ENCODE measurements at regions not wholly inside any gene's neighbourhood (a gene's known extent, or its start where the extent isn't known, plus 50 kb on each side); places are given as distances from the start of the nearest gene placed in this dataset.

DNA sequence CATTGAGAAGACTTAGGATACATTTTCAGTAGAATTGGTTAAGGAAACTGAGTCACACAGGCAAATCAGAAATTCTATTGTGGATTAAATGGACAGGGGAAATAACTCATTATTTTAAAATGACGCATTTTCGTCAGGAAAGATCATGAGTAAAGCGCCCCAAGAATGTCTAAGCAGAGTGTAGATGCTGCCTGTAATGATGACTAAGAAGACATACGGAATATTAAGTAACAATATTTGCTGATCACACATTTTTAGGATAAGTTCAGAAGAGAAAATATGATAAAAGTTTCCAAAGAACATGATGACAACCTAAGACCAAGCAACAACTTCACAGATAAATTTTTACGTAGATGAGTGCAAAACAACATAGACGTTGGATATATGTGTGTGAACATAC lies 596.3 kb upstream of the TENM3 start:
- H3K9me3 Mint-ChIP-seq: peaks cover 21% of the 10 kb centered on the region
- no peaks in the 10 kb centered on the region for H3K27me3 Mint-ChIP-seq (ENCODE audit: low read depth)
- no peaks in the 10 kb centered on the region for H3K4me1 Mint-ChIP-seq (ENCODE audit: low read depth)
- intact Hi-C loops (cut with micrococcal nuclease): no loop called here
- DNase-seq (ENCODE audit: low spot score): no peak
- no peak overlapping the region for H3K27ac Mint-ChIP-seq
- no peak overlapping the region for H3K4me3 Mint-ChIP-seq (ENCODE audit: low read depth)
- no peaks in the 10 kb centered on the region for H3K36me3 Mint-ChIP-seq (ENCODE audit: low read depth)

- no peaks in the 10 kb centered on the region for H3K27me3 Mint-ChIP-seq (ENCODE audit: low read depth)
- H3K36me3 Mint-ChIP-seq (ENCODE audit: low read depth): no peaks in the 10 kb centered on the region
- H3K4me1 Mint-ChIP-seq (ENCODE audit: low read depth): no peaks in the 10 kb centered on the region
- intact Hi-C loops (cut with micrococcal nuclease): no loop called here
- no peak overlapping the region for H3K27ac Mint-ChIP-seq
- peaks cover 26% of the 10 kb centered on the region for H3K9me3 Mint-ChIP-seq
- DNase-seq (ENCODE audit: low spot score): no peak
- no peak overlapping the region for H3K4me3 Mint-ChIP-seq (ENCODE audit: low read depth)
Measured at GRCh38 chr4:181647396-181648147, 595.6 kb upstream of the TENM3 start.

GRCh38 chr4:181650033-181650825 lies 593.0 kb upstream of the TENM3 start:
- Mint-ChIP-seq H3K4me1 (ENCODE audit: low read depth) (no peaks in the 10 kb centered on the region), H3K36me3 (ENCODE audit: low read depth) (no peaks in the 10 kb centered on the region), H3K9me3 (peaks cover 27% of the 10 kb centered on the region), H3K27ac (no peak overlapping the region), H3K27me3 (ENCODE audit: low read depth) (no peaks in the 10 kb centered on the region), H3K4me3 (ENCODE audit: low read depth) (no peak overlapping the region)
- intact Hi-C loops (cut with micrococcal nuclease): no loop called here
- DNase-seq (ENCODE audit: low spot score): no peak

- Mint-ChIP-seq H3K27ac (no peak overlapping the region), H3K9me3 (peaks cover 24% of the 10 kb centered on the region), H3K27me3 (ENCODE audit: low read depth) (no peaks in the 10 kb centered on the region), H3K4me3 (ENCODE audit: low read depth) (no peak overlapping the region), H3K36me3 (ENCODE audit: low read depth) (no peaks in the 10 kb centered on the region), H3K4me1 (ENCODE audit: low read depth) (no peaks in the 10 kb centered on the region)
- no peak for DNase-seq (ENCODE audit: low spot score)
- intact Hi-C loops (cut with micrococcal nuclease): no loop called here
Measured at GRCh38 chr4:181656748-181657147, 586.5 kb upstream of the TENM3 start.

DNA sequence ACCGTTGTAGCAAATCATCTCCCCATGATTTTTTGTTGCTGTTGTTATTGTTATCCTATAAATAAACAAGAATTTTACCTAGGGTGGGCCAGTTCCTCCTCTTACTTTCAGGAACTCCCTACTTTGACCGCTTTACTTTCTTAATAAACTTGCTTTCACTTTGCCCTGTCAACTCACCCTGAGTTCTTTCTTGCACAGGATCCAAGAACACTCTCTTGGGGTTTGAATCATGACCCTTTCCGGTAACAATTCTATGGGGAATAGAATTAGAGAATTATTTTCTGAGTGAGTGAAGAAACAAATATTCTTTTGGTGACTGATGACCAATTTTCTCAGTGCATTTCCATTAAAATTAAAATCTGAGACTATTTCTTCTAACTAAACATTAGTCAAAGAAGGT lies 584.0 kb upstream of the TENM3 start:
- no peak for DNase-seq (ENCODE audit: low spot score)
- H3K27me3 Mint-ChIP-seq (ENCODE audit: low read depth): no peaks in the 10 kb centered on the region
- H3K4me1 Mint-ChIP-seq (ENCODE audit: low read depth): no peaks in the 10 kb centered on the region
- H3K4me3 Mint-ChIP-seq (ENCODE audit: low read depth): no peak overlapping the region
- H3K9me3 Mint-ChIP-seq: peaks cover 16% of the 10 kb centered on the region
- intact Hi-C loops (cut with micrococcal nuclease): no loop called here
- H3K36me3 Mint-ChIP-seq (ENCODE audit: low read depth): no peaks in the 10 kb centered on the region
- H3K27ac Mint-ChIP-seq: no peak overlapping the region

DNA sequence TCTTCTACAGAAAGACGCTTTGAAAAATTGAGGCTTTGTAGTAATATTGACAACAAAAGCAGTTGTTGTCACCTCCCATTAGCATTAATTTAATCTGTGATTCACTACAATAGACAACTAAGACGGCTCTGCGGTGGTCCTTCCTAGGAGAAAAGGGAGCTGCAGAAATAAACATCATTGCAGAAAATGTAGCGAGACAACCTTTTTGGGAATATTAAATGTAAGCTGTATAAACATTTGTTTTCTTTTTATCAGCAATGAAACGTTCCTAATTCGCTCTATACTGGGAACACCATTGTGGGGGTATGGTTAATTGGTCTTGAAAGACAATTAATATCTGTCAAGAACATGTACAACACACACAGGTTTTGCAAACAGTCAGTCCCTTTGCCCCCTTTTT lies 583.3 kb upstream of the TENM3 start:
- DNase-seq (ENCODE audit: low spot score): no peak
- Mint-ChIP-seq H3K27ac (no peak overlapping the region), H3K9me3 (peaks cover 14% of the 10 kb centered on the region), H3K27me3 (ENCODE audit: low read depth) (no peaks in the 10 kb centered on the region), H3K4me1 (ENCODE audit: low read depth) (no peaks in the 10 kb centered on the region), H3K36me3 (ENCODE audit: low read depth) (no peaks in the 10 kb centered on the region), H3K4me3 (ENCODE audit: low read depth) (no peak overlapping the region)
- intact Hi-C loops (cut with micrococcal nuclease): no loop called here

- intact Hi-C loops (cut with micrococcal nuclease): no loop called here
- Mint-ChIP-seq H3K4me1 (ENCODE audit: low read depth) (no peaks in the 10 kb centered on the region), H3K27me3 (ENCODE audit: low read depth) (no peaks in the 10 kb centered on the region), H3K36me3 (ENCODE audit: low read depth) (no peaks in the 10 kb centered on the region), H3K9me3 (peaks cover 5% of the 10 kb centered on the region), H3K4me3 (ENCODE audit: low read depth) (no peak overlapping the region), H3K27ac (no peak overlapping the region)
- DNase-seq (ENCODE audit: low spot score): no peak
Measured at GRCh38 chr4:181661090-181661489, 582.1 kb upstream of the TENM3 start.

DNA sequence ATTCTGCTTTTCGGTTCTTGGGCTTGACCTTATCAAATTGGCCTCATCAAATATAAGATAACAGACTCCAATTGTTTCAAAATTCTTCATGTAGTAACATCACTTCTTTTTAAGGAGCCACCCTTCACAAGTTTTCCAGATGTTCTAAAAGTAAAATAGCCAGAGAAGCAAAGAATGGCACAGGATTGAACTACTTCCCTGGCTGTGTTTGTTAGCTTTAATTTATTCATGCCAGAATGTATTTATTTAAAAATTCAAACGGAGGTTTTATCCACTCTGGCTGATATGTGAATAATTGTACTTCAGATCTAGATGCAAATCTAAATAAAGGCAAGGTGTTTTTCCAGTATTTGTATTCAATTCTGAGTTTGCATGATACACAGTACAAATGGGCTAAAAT lies 581.3 kb upstream of the TENM3 start:
- Mint-ChIP-seq H3K36me3 (ENCODE audit: low read depth) (no peaks in the 10 kb centered on the region), H3K4me3 (ENCODE audit: low read depth) (no peak overlapping the region), H3K4me1 (ENCODE audit: low read depth) (no peaks in the 10 kb centered on the region), H3K9me3 (no peaks in the 10 kb centered on the region), H3K27me3 (ENCODE audit: low read depth) (no peaks in the 10 kb centered on the region), H3K27ac (no peak overlapping the region)
- intact Hi-C loops (cut with micrococcal nuclease): no loop called here
- DNase-seq (ENCODE audit: low spot score): no peak

- no peaks in the 10 kb centered on the region for H3K36me3 Mint-ChIP-seq (ENCODE audit: low read depth)
Measured at GRCh38 chr4:181662383-181662782, 580.8 kb upstream of the TENM3 start.

DNA sequence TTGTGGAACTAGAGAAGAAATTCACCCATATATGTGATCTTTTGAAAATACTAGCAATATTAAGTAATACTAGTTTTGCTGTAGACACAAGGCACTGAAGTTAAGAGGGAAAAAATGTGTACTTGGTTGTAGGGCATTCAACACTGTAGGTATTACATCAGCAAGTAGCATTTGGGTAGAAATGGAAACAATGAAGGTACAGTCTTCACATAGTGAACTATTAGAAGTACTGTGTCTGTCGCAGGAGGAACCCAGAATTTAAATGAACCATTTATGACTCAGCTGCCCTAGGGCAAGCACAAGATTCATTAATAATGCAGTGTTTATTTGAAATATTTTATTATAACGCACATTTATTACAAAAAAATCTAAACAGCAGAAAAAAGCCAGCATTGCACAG lies 572.7 kb upstream of the TENM3 start:
- H3K27me3 Mint-ChIP-seq (ENCODE audit: low read depth): no peaks in the 10 kb centered on the region
- H3K4me1 Mint-ChIP-seq (ENCODE audit: low read depth): no peaks in the 10 kb centered on the region
- H3K27ac Mint-ChIP-seq: no peak overlapping the region
- H3K36me3 Mint-ChIP-seq (ENCODE audit: low read depth): no peaks in the 10 kb centered on the region
- DNase-seq (ENCODE audit: low spot score): no peak
- intact Hi-C loops (cut with micrococcal nuclease): no loop called here
- H3K4me3 Mint-ChIP-seq (ENCODE audit: low read depth): no peak overlapping the region
- H3K9me3 Mint-ChIP-seq: no peaks in the 10 kb centered on the region

More at GRCh38 chr4:181662383-181662782, 580.8 kb upstream of the TENM3 start:
- Mint-ChIP-seq H3K4me3 (ENCODE audit: low read depth) (no peak overlapping the region), H3K27me3 (ENCODE audit: low read depth) (no peaks in the 10 kb centered on the region), H3K9me3 (no peaks in the 10 kb centered on the region), H3K4me1 (ENCODE audit: low read depth) (no peaks in the 10 kb centered on the region), H3K27ac (no peak overlapping the region)
- no peak for DNase-seq (ENCODE audit: low spot score)
- intact Hi-C loops (cut with micrococcal nuclease): no loop called here

GRCh38 chr4:181671672-181672071 lies 571.5 kb upstream of the TENM3 start:
- intact Hi-C loops (cut with micrococcal nuclease): no loop called here
- no peaks in the 10 kb centered on the region for H3K36me3 Mint-ChIP-seq (ENCODE audit: low read depth)
- H3K27me3 Mint-ChIP-seq (ENCODE audit: low read depth): no peaks in the 10 kb centered on the region
- H3K4me1 Mint-ChIP-seq (ENCODE audit: low read depth): no peaks in the 10 kb centered on the region
- no peak for DNase-seq (ENCODE audit: low spot score)
- H3K9me3 Mint-ChIP-seq: no peaks in the 10 kb centered on the region
- H3K4me3 Mint-ChIP-seq (ENCODE audit: low read depth): no peak overlapping the region
- no peak overlapping the region for H3K27ac Mint-ChIP-seq

DNA sequence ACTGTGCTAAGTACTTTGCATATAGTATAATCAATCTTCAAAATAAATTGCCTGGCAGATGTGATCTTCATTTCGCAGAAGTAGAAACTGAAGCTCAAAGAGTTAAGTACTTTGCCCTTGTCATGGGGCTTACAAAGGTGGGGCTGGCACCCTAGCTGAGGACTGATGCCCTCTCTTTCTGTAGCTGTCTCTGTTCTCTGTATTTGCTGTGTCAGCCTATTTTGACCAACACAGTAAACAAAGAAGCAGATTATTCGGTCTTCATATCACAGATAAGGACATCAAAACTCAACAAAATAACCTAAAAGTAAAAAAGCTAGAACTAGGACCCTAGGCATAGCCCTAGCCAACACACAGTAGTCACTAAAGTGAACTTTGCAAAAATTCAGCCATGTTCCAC lies 570.5 kb upstream of the TENM3 start:
- no peaks in the 10 kb centered on the region for H3K4me1 Mint-ChIP-seq (ENCODE audit: low read depth)
- intact Hi-C loops (cut with micrococcal nuclease): no loop called here
- DNase-seq (ENCODE audit: low spot score): no peak
- H3K27me3 Mint-ChIP-seq (ENCODE audit: low read depth): no peaks in the 10 kb centered on the region
- no peak overlapping the region for H3K27ac Mint-ChIP-seq
- H3K4me3 Mint-ChIP-seq (ENCODE audit: low read depth): no peak overlapping the region
- H3K9me3 Mint-ChIP-seq: peaks cover 4% of the 10 kb centered on the region
- H3K36me3 Mint-ChIP-seq (ENCODE audit: low read depth): no peaks in the 10 kb centered on the region

GRCh38 chr4:181674315-181674875 lies 568.8 kb upstream of the TENM3 start:
- Mint-ChIP-seq H3K4me3 (ENCODE audit: low read depth) (no peak overlapping the region), H3K36me3 (ENCODE audit: low read depth) (no peaks in the 10 kb centered on the region), H3K27me3 (ENCODE audit: low read depth) (no peaks in the 10 kb centered on the region), H3K4me1 (ENCODE audit: low read depth) (no peaks in the 10 kb centered on the region), H3K9me3 (peaks cover 4% of the 10 kb centered on the region), H3K27ac (no peak overlapping the region)
- intact Hi-C loops (cut with micrococcal nuclease): no loop called here
- no peak for DNase-seq (ENCODE audit: low spot score)

All from activated T-helper 2 cell treated with anti-CD3 and anti-CD28 coated beads, Interferon-gamma antibody, Interleukin-2, Interleukin-4, amounts not matched to agents 10 μg/mL and 5 μg/mL and 100 μg/mL, durations not matched to agents 14 hours and 24 hours and 36 hours (primary cell).